ENCODE measurements at regions not wholly inside any gene's neighbourhood (a gene's known extent, or its start where the extent isn't known, plus 50 kb on each side); places are given as distances from the start of the nearest gene placed in this dataset.

DNA sequence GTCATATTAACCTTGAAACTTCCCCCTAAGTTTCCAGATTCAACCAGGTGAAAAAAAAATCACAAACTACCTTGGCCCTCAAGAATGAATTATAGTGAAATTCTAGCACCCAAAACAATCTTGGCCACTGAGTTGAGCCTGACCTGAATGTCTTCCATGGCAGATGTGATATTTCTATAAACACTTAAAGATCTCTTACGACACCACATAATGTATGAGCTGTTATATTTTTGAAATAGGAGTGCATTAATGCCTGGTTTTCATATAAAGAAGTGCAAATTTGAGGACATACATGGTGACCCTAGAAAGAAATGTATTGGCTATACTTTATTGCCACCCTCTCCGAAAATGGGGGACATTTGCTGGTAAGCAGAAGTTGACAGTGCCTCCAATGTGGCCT, 584.1 kb upstream of the KCND2 start:
- no peak overlapping the region for H3K27ac ChIP-seq (replicated peaks)
- no peak overlapping the region for H3K4me3 ChIP-seq (replicated peaks; ENCODE audit: insufficient read depth, low read length)
- H3K27me3 ChIP-seq (ENCODE audit: insufficient read depth, poor library complexity, severe bottlenecking): no peaks in the 10 kb centered on the region
- no peak for DNase-seq (ENCODE audit: low read depth in 1 of 2, low spot score in 1 of 2)
- TF ChIP-seq, protein P1, sequence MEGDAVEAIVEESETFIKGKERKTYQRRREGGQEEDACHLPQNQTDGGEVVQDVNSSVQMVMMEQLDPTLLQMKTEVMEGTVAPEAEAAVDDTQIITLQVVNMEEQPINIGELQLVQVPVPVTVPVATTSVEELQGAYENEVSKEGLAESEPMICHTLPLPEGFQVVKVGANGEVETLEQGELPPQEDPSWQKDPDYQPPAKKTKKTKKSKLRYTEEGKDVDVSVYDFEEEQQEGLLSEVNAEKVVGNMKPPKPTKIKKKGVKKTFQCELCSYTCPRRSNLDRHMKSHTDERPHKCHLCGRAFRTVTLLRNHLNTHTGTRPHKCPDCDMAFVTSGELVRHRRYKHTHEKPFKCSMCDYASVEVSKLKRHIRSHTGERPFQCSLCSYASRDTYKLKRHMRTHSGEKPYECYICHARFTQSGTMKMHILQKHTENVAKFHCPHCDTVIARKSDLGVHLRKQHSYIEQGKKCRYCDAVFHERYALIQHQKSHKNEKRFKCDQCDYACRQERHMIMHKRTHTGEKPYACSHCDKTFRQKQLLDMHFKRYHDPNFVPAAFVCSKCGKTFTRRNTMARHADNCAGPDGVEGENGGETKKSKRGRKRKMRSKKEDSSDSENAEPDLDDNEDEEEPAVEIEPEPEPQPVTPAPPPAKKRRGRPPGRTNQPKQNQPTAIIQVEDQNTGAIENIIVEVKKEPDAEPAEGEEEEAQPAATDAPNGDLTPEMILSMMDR (IDR thresholded peaks at IDR 0.05; ENCODE audit: insufficient read depth, low read length): no peak
- TF ChIP-seq, protein P2, sequence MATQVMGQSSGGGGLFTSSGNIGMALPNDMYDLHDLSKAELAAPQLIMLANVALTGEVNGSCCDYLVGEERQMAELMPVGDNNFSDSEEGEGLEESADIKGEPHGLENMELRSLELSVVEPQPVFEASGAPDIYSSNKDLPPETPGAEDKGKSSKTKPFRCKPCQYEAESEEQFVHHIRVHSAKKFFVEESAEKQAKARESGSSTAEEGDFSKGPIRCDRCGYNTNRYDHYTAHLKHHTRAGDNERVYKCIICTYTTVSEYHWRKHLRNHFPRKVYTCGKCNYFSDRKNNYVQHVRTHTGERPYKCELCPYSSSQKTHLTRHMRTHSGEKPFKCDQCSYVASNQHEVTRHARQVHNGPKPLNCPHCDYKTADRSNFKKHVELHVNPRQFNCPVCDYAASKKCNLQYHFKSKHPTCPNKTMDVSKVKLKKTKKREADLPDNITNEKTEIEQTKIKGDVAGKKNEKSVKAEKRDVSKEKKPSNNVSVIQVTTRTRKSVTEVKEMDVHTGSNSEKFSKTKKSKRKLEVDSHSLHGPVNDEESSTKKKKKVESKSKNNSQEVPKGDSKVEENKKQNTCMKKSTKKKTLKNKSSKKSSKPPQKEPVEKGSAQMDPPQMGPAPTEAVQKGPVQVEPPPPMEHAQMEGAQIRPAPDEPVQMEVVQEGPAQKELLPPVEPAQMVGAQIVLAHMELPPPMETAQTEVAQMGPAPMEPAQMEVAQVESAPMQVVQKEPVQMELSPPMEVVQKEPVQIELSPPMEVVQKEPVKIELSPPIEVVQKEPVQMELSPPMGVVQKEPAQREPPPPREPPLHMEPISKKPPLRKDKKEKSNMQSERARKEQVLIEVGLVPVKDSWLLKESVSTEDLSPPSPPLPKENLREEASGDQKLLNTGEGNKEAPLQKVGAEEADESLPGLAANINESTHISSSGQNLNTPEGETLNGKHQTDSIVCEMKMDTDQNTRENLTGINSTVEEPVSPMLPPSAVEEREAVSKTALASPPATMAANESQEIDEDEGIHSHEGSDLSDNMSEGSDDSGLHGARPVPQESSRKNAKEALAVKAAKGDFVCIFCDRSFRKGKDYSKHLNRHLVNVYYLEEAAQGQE (IDR thresholded peaks at IDR 0.05; ENCODE audit: insufficient replicate concordance, low read depth): no peak
- TF ChIP-seq GABPA (IDR thresholded peaks at IDR 0.05; ENCODE audit: low read depth) (no peak), SPI1 (IDR thresholded peaks at IDR 0.05; ENCODE audit: borderline replicate concordance, low read depth) (no peak), POLR2AphosphoS5 (IDR thresholded peaks at IDR 0.05; ENCODE audit: low read depth) (no peak)

DNA sequence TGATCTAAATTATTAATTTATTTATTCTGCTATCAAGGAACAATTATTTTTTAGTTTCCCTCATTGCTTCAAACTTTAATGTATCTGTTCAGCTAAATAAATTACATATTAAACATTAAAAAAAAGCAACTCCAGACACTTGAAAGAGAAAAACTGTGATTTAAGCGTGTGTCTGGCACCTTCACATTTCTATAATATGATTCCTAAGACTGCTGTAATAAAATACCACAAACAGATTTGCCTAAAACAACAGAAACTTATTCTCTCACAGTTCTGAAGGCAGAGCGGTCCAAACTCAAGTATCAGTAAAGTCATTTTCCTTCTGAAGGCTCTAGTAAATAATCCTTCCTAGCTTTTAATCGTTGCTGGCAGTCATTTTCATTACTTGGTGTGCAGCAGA, 580.4 kb upstream of the KCND2 start:
- no peak for DNase-seq (ENCODE audit: low read depth in 1 of 2, low spot score in 1 of 2)
- Histone ChIP-seq H3K27ac (replicated peaks) (no peak overlapping the region), H3K27me3 (ENCODE audit: insufficient read depth, poor library complexity, severe bottlenecking) (no peaks in the 10 kb centered on the region), H3K4me3 (replicated peaks; ENCODE audit: insufficient read depth, low read length) (no peak overlapping the region)
- TF ChIP-seq, protein P1 (IDR thresholded peaks at IDR 0.05; ENCODE audit: insufficient read depth, low read length): no peak
- no peak for TF ChIP-seq SPI1 (IDR thresholded peaks at IDR 0.05; ENCODE audit: borderline replicate concordance, low read depth)
- TF ChIP-seq POLR2AphosphoS5 (IDR thresholded peaks at IDR 0.05; ENCODE audit: low read depth): no peak
- TF ChIP-seq, protein P2 (IDR thresholded peaks at IDR 0.05; ENCODE audit: insufficient replicate concordance, low read depth): no peak
- TF ChIP-seq GABPA (IDR thresholded peaks at IDR 0.05; ENCODE audit: low read depth): no peak

DNA sequence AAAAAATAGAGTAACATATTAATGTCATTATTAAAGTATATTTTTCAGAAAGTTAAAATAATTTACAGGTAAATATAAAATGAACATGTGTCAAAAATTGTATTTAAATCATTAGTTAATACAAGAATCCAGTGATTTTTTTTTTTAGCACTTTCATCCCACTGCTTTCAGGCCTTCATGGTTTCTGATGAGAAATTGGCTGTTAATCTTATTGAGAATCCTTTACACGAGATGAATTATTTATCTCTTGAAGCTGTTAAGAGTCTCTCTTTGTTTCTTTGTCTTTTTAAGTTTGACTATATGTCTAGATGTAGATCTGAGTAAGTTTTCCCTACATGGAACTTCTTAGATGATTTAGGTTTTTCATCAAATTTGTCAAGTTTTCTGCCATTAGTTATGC, 578.5 kb upstream of the KCND2 start:
- DNase-seq (ENCODE audit: low read depth in 1 of 2, low spot score in 1 of 2): no peak
- TF ChIP-seq, protein P2 (IDR thresholded peaks at IDR 0.05; ENCODE audit: insufficient replicate concordance, low read depth): no peak
- TF ChIP-seq, protein P1 (IDR thresholded peaks at IDR 0.05; ENCODE audit: insufficient read depth, low read length): no peak
- no peak for TF ChIP-seq SPI1 (IDR thresholded peaks at IDR 0.05; ENCODE audit: borderline replicate concordance, low read depth)
- TF ChIP-seq GABPA (IDR thresholded peaks at IDR 0.05; ENCODE audit: low read depth): no peak
- TF ChIP-seq POLR2AphosphoS5 (IDR thresholded peaks at IDR 0.05; ENCODE audit: low read depth): no peak
- Histone ChIP-seq H3K27ac (replicated peaks) (no peak overlapping the region), H3K4me3 (replicated peaks; ENCODE audit: insufficient read depth, low read length) (no peak overlapping the region), H3K27me3 (ENCODE audit: insufficient read depth, poor library complexity, severe bottlenecking) (no peaks in the 10 kb centered on the region)
